GM12873 (cell line): ENCODE measurements at regions not wholly inside any gene's neighbourhood (a gene's known extent, or its start where the extent isn't known, plus 50 kb on each side); places are given as distances from the start of the nearest gene placed in this dataset.

ENCODE experiments used
- CTCF ChIP-seq: IDR thresholded peaks from 2 replicates; pipeline ENCODE4 v1.5.1; 2012; ENCODE audit warnings: low read depth, mild to moderate bottlenecking, moderate library complexity, low read length, control low read depth; ENCODE audit not compliant: insufficient read depth; ENCODE audit errors: missing control alignments

GRCh38 chr22:22037229-22037628, 54.6 kb upstream of the TOP3B start:
- TF ChIP-seq CTCF = no peak

GRCh38 chr22:22036588-22036987, 54.0 kb upstream of the TOP3B start:
- no peak for TF ChIP-seq CTCF

GRCh38 chr22:22035771-22036314, 53.3 kb upstream of the TOP3B start:
- no peak for TF ChIP-seq CTCF

- no peak for TF ChIP-seq CTCF
Observed at GRCh38 chr22:22035203-22035602, 52.6 kb upstream of the TOP3B start.

GRCh38 chr22:22034469-22035132, 52.0 kb upstream of the TOP3B start:
- no peak for TF ChIP-seq CTCF

- TF ChIP-seq CTCF = no peak
Observed at GRCh38 chr22:22033803-22034468, 51.3 kb upstream of the TOP3B start.

- TF ChIP-seq CTCF = no peak
Observed at GRCh38 chr22:22032906-22033802, 50.6 kb upstream of the TOP3B start.
